H1 (cell line): ENCODE measurements at regions not wholly inside any gene's neighbourhood (a gene's known extent, or its start where the extent isn't known, plus 50 kb on each side); places are given as distances from the start of the nearest gene placed in this dataset.

Experiments
- CTCF ChIA-PET: fragments of 300-600 bp; sonication (Branson Sonifier 250); formaldehyde crosslinking; loops from one replicate; lab custom pipeline; 2021; ENCODE audit not compliant: partially characterized antibody; lab: Charles Lee
- POLR2A ChIA-PET: fragments of 300-600 bp; sonication (Branson Sonifier 250); formaldehyde crosslinking; loops from one replicate; lab custom pipeline; 2021; ENCODE audit warnings: inconsistent platforms; ENCODE audit not compliant: partially characterized antibody; lab: Charles Lee
- DNase-seq, 2 experiments: peaks; one replicate each; pipeline versions ENCODE4 v3.0.0 to v3.0.0-alpha.2; 2010 to 2022; ENCODE audit warnings: low spot score in 2 of 2, low read depth in 1 of 2, mixed read lengths in 1 of 2
- FAIRE-seq: peaks from 2 replicates; lab custom pipeline; 2011; peaks lifted over from hg19 to GRCh38; lab: Jason Lieb, UNC
- H2AFZ ChIP-seq: 2 replicates; pipeline ENCODE4 v1.8.1; 2012; ENCODE audit warnings: low read length, inconsistent platforms
- H2AK5ac ChIP-seq: 2 replicates; pipeline ENCODE4 v1.6.1; 2013; ENCODE audit warnings: low read depth, low read length
- H2BK120ac ChIP-seq: replicated peaks from 2 replicates; pipeline ENCODE3; 2013; ENCODE audit warnings: low read depth, low read length, inconsistent platforms
- H2BK12ac ChIP-seq: 2 replicates; pipeline ENCODE4 v1.6.1; 2013; ENCODE audit warnings: low read depth, low read length
- H2BK15ac ChIP-seq: 2 replicates; pipeline ENCODE4 v1.6.1; 2013; ENCODE audit warnings: low read length
- H2BK20ac ChIP-seq: 2 replicates; pipeline ENCODE4 v1.6.1; 2013; ENCODE audit warnings: low read length
- H2BK5ac ChIP-seq: 2 replicates; pipeline ENCODE4 v1.6.1; 2013; ENCODE audit warnings: low read depth, low read length
- H3K14ac ChIP-seq: 2 replicates; pipeline ENCODE4 v1.6.1; 2013; ENCODE audit warnings: inconsistent platforms; ENCODE audit not compliant: insufficient read length
- H3K18ac ChIP-seq: 2 replicates; pipeline ENCODE4 v1.6.1; 2013; ENCODE audit warnings: low read length; ENCODE audit errors: extremely low read depth
- H3K23ac ChIP-seq: 2 replicates; pipeline ENCODE4 v1.6.1; 2013; ENCODE audit warnings: inconsistent platforms; ENCODE audit not compliant: insufficient read length
- H3K23me2 ChIP-seq: 2 replicates; pipeline ENCODE4 v1.6.1; 2013; ENCODE audit warnings: low read depth, low read length
- H3K27ac ChIP-seq: 2 replicates; pipeline ENCODE4 v1.6.1; 2011; ENCODE audit warnings: low read depth, low read length, inconsistent platforms
- H3K27me3 ChIP-seq, 4 experiments: replicated peaks in 1 of 4; 1 replicate in 1 of 4; 2 replicates in 3 of 4; pipeline versions ENCODE4 v1.6.1 to v1.8.1; 2011 to 2013; ENCODE audit warnings: low read length in 3 of 4, mild to moderate bottlenecking in 3 of 4, inconsistent platforms in 2 of 4, mixed read lengths in 2 of 4, moderate library complexity in 1 of 4; ENCODE audit not compliant: control insufficient read depth in 3 of 4, insufficient read depth in 3 of 4; ENCODE audit errors: extremely low read depth in 1 of 4
- H3K36me3 ChIP-seq, 4 experiments: 2 replicates each; pipeline versions ENCODE4 v1.6.1 to v1.8.1; 2011 to 2013; ENCODE audit warnings: mild to moderate bottlenecking in 4 of 4, low read length in 3 of 4, moderate library complexity in 2 of 4, control low read depth in 1 of 4, inconsistent platforms in 1 of 4; ENCODE audit not compliant: insufficient read depth in 4 of 4, control insufficient read depth in 2 of 4
- H3K4ac ChIP-seq: replicated peaks from 2 replicates; pipeline ENCODE3; 2013; ENCODE audit warnings: low read length, low read depth, mixed read lengths, inconsistent platforms; ENCODE audit not compliant: insufficient read length
- H3K4me1 ChIP-seq, 4 experiments: replicated peaks in 1 of 4; 1 replicate in 1 of 4; 2 replicates in 3 of 4; pipeline versions ENCODE4 v1.6.1 to v1.8.1; 2011 to 2013; ENCODE audit warnings: low read length in 3 of 4, inconsistent platforms in 2 of 4, mixed read lengths in 1 of 4; ENCODE audit not compliant: insufficient read depth in 4 of 4, control insufficient read depth in 3 of 4
- H3K4me2 ChIP-seq, 2 experiments: 2 replicates each; pipeline versions ENCODE4 v1.6.1 to v1.8.1; 2011 to 2013; ENCODE audit warnings: low read depth in 2 of 2, low read length in 2 of 2, control low read depth in 1 of 2, inconsistent platforms in 1 of 2, mild to moderate bottlenecking in 1 of 2; ENCODE audit not compliant: insufficient read depth in 1 of 2
- H3K4me3 ChIP-seq, 4 experiments: fragments of 200-600, 300-600 bp in 1 of 4; sonication (generic), shearing (Covaris generic), sonication (Bioruptor Twin) in 1 of 4; 2 replicates each; pipeline versions ENCODE4 v1.5.1 to v1.8.1; 2011 to 2016; ENCODE audit warnings: low read length in 4 of 4, low read depth in 3 of 4, control low read depth in 2 of 4, inconsistent platforms in 2 of 4, mild to moderate bottlenecking in 2 of 4, mixed read lengths in 1 of 4, moderate library complexity in 1 of 4; ENCODE audit not compliant: insufficient read depth in 2 of 4; ENCODE audit errors: extremely low read depth in 1 of 4
- H3K56ac ChIP-seq: replicated peaks from 2 replicates; pipeline ENCODE3; 2013; ENCODE audit warnings: low read depth, mild to moderate bottlenecking, mixed read lengths, low read length, inconsistent platforms; ENCODE audit not compliant: insufficient read length
- H3K79me1 ChIP-seq: 2 replicates; pipeline ENCODE4 v1.6.1; 2013; ENCODE audit warnings: low read depth, low read length, control low read depth
- H3K79me2 ChIP-seq, 2 experiments: 2 replicates each; pipeline versions ENCODE4 v1.6.1 to v1.8.1; 2012 to 2013; ENCODE audit warnings: low read length in 2 of 2, mild to moderate bottlenecking in 2 of 2, inconsistent platforms in 1 of 2; ENCODE audit not compliant: insufficient read depth in 2 of 2, control insufficient read depth in 1 of 2
- H3K9ac ChIP-seq, 4 experiments: replicated peaks in 1 of 4; 1 replicate in 1 of 4; 2 replicates in 3 of 4; pipeline versions ENCODE4 v1.6.1 to v1.8.1; 2011 to 2013; ENCODE audit warnings: low read depth in 3 of 4, low read length in 3 of 4, control low read depth in 2 of 4, mild to moderate bottlenecking in 2 of 4, moderate library complexity in 2 of 4, inconsistent platforms in 1 of 4; ENCODE audit errors: extremely low read depth in 1 of 4
- H3K9me3 ChIP-seq, 2 experiments: 2 replicates each; pipeline versions ENCODE4 v1.6.1 to v1.8.1; 2012 to 2013; ENCODE audit warnings: mild to moderate bottlenecking in 2 of 2, moderate library complexity in 2 of 2, control low read depth in 1 of 2, inconsistent platforms in 1 of 2, low read depth in 1 of 2, low read length in 1 of 2, mixed read lengths in 1 of 2; ENCODE audit not compliant: insufficient read depth in 2 of 2
- H4K20me1 ChIP-seq, 2 experiments: replicated peaks in 1 of 2; 2 replicates each; pipeline versions ENCODE3 to v1.8.1; 2011 to 2013; ENCODE audit warnings: inconsistent platforms in 2 of 2, low read length in 2 of 2, mild to moderate bottlenecking in 1 of 2; ENCODE audit not compliant: insufficient read depth in 2 of 2, control insufficient read depth in 1 of 2
- H4K5ac ChIP-seq: 2 replicates; pipeline ENCODE4 v1.6.1; 2013; ENCODE audit warnings: low read length, low read depth, mixed read lengths, inconsistent platforms; ENCODE audit not compliant: insufficient read length
- H4K8ac ChIP-seq: 2 replicates; pipeline ENCODE4 v1.8.0; 2013; ENCODE audit warnings: mild to moderate bottlenecking, moderate library complexity, low read length, inconsistent platforms; ENCODE audit not compliant: insufficient read depth; ENCODE audit errors: extremely low read depth
- H4K91ac ChIP-seq: replicated peaks from 2 replicates; pipeline ENCODE3; 2013; ENCODE audit warnings: low read length, mixed read lengths, inconsistent platforms; ENCODE audit not compliant: insufficient read length
- EP300 ChIP-seq, 2 experiments: IDR thresholded peaks; 1 replicate in 1 of 2; 2 replicates in 1 of 2; pipeline ENCODE4 v1.6.1; 2011 to 2012; ENCODE audit warnings: low read depth in 2 of 2, low read length in 2 of 2, mild to moderate bottlenecking in 2 of 2, borderline replicate concordance in 1 of 2, inconsistent platforms in 1 of 2, moderate library complexity in 1 of 2
- FOSL1 ChIP-seq: IDR thresholded peaks from 2 replicates; pipeline ENCODE4 v1.6.1; 2011; ENCODE audit warnings: mild to moderate bottlenecking, low read depth, low read length, moderate library complexity; ENCODE audit not compliant: insufficient read depth
- HDAC2 ChIP-seq, 2 experiments: fragments of 300-600 bp in 1 of 2; sonication (generic) in 1 of 2; IDR thresholded peaks; 2 replicates each; pipeline ENCODE4 v1.6.1; 2011 to 2012; ENCODE audit warnings: low read depth in 2 of 2, low read length in 2 of 2, mild to moderate bottlenecking in 2 of 2, moderate library complexity in 2 of 2, borderline replicate concordance in 1 of 2, inconsistent platforms in 1 of 2
- KDM4A ChIP-seq: IDR thresholded peaks from one replicate; pipeline ENCODE4 v1.7.1; 2012; ENCODE audit warnings: low read depth, mild to moderate bottlenecking, moderate library complexity, low read length, inconsistent platforms; ENCODE audit not compliant: severe bottlenecking
- NRF1 ChIP-seq: IDR thresholded peaks from 2 replicates; pipeline ENCODE4 v1.6.1; 2011; ENCODE audit warnings: mild to moderate bottlenecking, low read depth, low read length, improper control_type of control experiment
- POU5F1 ChIP-seq: IDR thresholded peaks from 2 replicates; pipeline ENCODE4 v1.6.1; 2011; ENCODE audit warnings: low read depth, mild to moderate bottlenecking, low read length, moderate library complexity
- TCF12 ChIP-seq: IDR thresholded peaks from 2 replicates; pipeline ENCODE4 v1.6.1; 2011; ENCODE audit warnings: low read depth, mild to moderate bottlenecking, low read length
- TEAD4 ChIP-seq: IDR thresholded peaks from 2 replicates; pipeline ENCODE4 v1.6.1; 2012; ENCODE audit warnings: low read depth, low read length, inconsistent platforms, mixed read lengths
- ZNF274 ChIP-seq: IDR thresholded peaks from 2 replicates; pipeline ENCODE4 v1.7.0; 2012; ENCODE audit warnings: low read length, borderline replicate concordance; ENCODE audit errors: extremely low read depth
- WGBS, 2 experiments: shearing (Covaris generic) in 1 of 2; methylation state at CpG; one replicate each; pipeline versions ENCODE4 v1.1.6 to v1.1.7; 2013 to 2015; ENCODE audit warnings: low lambda C conversion rate in 2 of 2, mixed read lengths in 2 of 2, inconsistent platforms in 1 of 2, low coverage in 1 of 2, missing lambda C conversion rate in 1 of 2; ENCODE audit not compliant: insufficient replicate concordance in 2 of 2, insufficient coverage in 1 of 2, insufficient read length in 1 of 2; ENCODE audit errors: extremely low coverage in 1 of 2, missing lambda C conversion rate in 1 of 2; 5-methylcytosine and 5-hydroxymethylcytosine counted together

DNA sequence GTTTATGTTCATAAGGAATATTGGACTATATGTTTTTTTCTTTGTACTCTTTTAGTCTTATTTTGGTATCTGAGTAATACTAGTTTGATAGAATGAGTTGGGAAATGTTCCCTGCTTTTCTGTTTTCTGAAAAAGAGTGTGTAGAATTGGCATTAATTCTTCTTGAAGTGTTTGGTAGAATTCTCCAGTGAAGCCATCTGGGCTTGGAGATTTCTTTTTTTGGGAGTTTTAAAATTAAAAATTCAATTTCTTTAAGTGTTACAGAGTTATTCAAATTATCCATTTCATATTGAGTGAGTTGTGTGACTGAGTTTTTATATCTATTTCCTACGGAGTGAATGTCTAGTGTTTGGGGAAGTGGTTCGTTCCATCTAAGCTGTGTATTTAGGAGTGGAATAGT, 80.6 kb upstream of the HS6ST1 start:
- H3K4ac ChIP-seq = no peak overlapping the region
- ChIA-PET POLR2A (no interaction called here), CTCF (interaction anchor here (0.5 to 1.9 kb wide), 3 partner anchors 11 to 776 kb away, joined by 3 to 5 read pairs (median 4); no protein-coding TSS in a partner anchor)
- no peak overlapping the region for H3K14ac ChIP-seq
- H3K27ac ChIP-seq = no peak overlapping the region
- H4K20me1 ChIP-seq = no peaks in the 10 kb centered on the region
- H4K8ac ChIP-seq = no peak overlapping the region
- H4K5ac ChIP-seq = no peak overlapping the region
- no peaks in the 10 kb centered on the region for H3K27me3 ChIP-seq
- WGBS, 2 experiments = 93% methylated on average over 2 of the region's 2 CpGs; no CpG with 5 or more reads in 1 of the 2 experiments
- no peak overlapping the region for H2AFZ ChIP-seq
- no peak overlapping the region for H3K9ac ChIP-seq
- FAIRE-seq (no peak), DNase-seq (no peak)
- no peak overlapping the region for H3K4me3 ChIP-seq
- H2BK20ac ChIP-seq = no peak overlapping the region
- no peak overlapping the region for H4K91ac ChIP-seq
- no peak overlapping the region for H3K18ac ChIP-seq
- H3K23me2 ChIP-seq = no peaks in the 10 kb centered on the region
- no peaks in the 10 kb centered on the region for H3K9me3 ChIP-seq
- no peak overlapping the region for H2AK5ac ChIP-seq
- no peak overlapping the region for H3K4me2 ChIP-seq
- no peak overlapping the region for H2BK5ac ChIP-seq
- H2BK12ac ChIP-seq = no peak overlapping the region
- H3K4me1 ChIP-seq = peaks cover 0 to 7% (median 5%) of the 10 kb centered on the region in 4 experiments; a peak in 4 of 7 replicates
- no peak overlapping the region for H2BK15ac ChIP-seq
- H2BK120ac ChIP-seq = no peak overlapping the region
- H3K79me2 ChIP-seq = no peaks in the 10 kb centered on the region
- H3K23ac ChIP-seq = no peak overlapping the region
- no peaks in the 10 kb centered on the region for H3K79me1 ChIP-seq
- no peaks in the 10 kb centered on the region for H3K36me3 ChIP-seq
- no peak overlapping the region for H3K56ac ChIP-seq
- no peak for TF ChIP-seq EP300 (IDR thresholded peaks at IDR 0.05; ENCODE audit: borderline replicate concordance in 1 of 2, low read depth in 2 of 2, low read length in 2 of 2)
- TF ChIP-seq ZNF274 = no peak
- no peak for TF ChIP-seq HDAC2 (IDR thresholded peaks at IDR 0.05; ENCODE audit: borderline replicate concordance in 1 of 2, low read depth in 2 of 2, low read length in 2 of 2)
- TF ChIP-seq FOSL1 = no peak
- no peak for TF ChIP-seq NRF1
- no peak for TF ChIP-seq TEAD4
- no peak for TF ChIP-seq TCF12
- TF ChIP-seq KDM4A = no peak
- TF ChIP-seq POU5F1 = no peak
